HG03469 (cell line): ENCODE measurements at regions not wholly inside any gene's neighbourhood (a gene's known extent, or its start where the extent isn't known, plus 50 kb on each side); places are given as distances from the start of the nearest gene placed in this dataset.
"Not testable (repeated sequence)": the region's sequence is repeated elsewhere in the genome, so short reads cannot be mapped to it uniquely, and the experiment has no call there.

ENCODE experiments used
- ATAC-seq: cut with Tn5 transposase; IDR thresholded peaks from one replicate; pipeline ENCODE4 v1.9.1; 2021; ENCODE audit warnings: mild to moderate bottlenecking, moderate library complexity, moderate number of reproducible peaks; ENCODE audit not compliant: unreplicated experiment

DNA sequence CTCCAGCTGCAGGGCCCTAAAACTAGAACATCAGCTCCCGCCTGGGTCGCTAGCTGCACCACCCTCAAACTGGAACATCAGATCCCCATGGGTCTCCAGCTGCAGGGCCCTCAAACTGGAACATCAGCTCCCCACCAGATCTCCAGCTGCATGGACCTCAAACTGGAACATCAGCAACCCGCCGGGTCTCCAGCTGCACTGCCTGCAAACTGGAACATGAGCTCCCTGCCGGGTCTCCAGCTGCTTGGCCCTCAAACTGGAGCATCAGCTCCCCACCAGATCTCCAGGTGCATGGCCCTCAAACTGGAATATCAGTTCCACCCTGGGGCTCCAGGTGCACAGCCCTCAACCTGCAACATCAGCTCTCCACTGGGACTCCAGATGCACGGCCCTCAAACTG, 82.7 kb downstream of the TFRC start:
- not testable (repeated sequence) for ATAC-seq

DNA sequence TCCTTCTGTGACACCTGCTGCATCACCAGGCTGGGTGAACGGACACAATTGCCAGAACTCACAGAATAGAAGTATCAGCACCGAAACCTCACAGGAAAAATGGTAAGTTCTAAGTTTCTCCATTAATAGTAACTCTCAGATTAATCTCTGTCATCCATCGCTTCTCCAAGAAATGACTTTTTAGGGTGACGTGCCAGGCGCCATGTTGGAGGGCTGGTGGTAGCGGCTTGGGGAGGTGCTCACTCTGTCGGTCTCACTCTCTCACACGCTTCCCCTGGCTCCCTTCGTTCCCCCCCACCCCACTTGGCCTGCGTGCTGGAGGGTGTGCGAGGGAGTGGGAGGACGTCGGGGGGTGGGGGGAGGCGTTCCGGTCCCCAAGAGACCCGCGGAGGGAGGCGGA, 85.6 kb downstream of the TFRC start:
- not testable (repeated sequence) for ATAC-seq

DNA sequence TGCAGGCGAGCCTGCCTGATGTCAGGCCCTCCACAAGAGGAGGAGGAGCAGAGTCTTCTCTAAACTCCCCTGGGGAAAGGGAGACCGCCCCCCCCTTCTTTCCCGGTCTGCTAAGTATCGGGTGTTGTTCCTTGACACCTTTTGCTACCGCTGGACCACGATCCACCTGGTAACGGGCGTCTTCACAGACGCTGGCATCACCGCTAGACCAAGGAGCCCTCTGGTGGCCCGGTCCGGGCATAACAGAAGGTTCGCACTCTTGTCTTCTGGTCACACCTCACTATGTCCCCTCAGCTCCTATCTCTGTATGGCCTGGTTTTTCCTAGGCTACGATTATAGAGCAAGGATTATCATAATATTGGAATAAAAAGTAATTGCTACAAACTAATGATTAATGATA, 86.0 kb upstream of the TNK2 start:
- ATAC-seq = not testable (repeated sequence)

GRCh38 chr3:195993671-195994070, 85.3 kb upstream of the TNK2 start:
- not testable (repeated sequence) for ATAC-seq

DNA sequence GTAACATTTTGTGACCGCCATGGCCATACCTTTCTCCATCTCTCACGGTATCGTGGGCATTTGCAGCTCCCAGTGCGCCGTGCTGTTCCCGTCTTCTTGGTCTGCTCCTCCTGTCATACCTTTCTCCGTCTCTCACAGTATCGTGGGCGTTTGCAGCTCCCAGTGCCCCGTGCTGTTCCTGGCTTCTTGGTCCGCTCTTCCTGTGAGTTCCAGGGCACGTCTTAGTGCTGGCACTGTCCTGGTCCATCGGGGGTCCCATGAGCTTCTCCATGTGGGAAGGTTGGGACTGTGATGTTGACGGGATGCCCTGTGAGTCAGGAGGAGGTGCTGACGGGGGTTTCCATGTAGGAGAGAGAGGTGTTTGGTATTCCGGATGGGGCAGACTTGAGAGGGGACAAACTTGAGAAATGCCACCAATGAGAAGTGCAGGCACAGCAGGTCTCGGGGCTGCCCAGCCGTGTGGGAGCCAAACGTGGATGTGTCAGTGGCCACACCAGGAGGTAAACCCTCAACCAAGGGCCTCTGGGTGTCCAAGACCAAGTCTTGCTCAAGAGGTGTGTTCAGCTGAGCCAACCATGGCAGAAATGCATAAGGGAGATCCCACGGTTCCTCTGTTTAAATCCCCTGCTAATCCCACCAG, 84.7 kb upstream of the TNK2 start:
- not testable (repeated sequence) for ATAC-seq

- not testable (repeated sequence) for ATAC-seq
Measured at GRCh38 chr3:195991986-195992385, 83.6 kb upstream of the TNK2 start.

GRCh38 chr3:195991243-195991642, 82.9 kb upstream of the TNK2 start:
- ATAC-seq = not testable (repeated sequence)

DNA sequence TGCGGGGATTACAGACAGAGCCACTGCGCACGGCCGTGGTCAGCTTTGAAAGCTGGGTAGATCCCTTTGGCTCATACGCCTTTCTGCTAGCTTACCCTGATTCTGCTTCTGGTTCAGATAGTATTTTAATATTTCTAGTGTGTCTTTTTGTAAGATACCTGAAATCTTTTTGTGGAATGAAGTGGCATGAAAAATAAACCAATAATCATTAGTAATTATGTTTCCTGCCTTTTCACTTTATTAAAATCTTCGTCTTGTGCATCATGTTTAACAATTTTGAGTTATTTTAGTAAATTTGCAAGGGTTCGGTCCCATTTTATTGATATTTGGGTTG, 82.5 kb upstream of the TNK2 start:
- ATAC-seq = not testable (repeated sequence)

GRCh38 chr3:195989921-195990840, 81.8 kb upstream of the TNK2 start:
- ATAC-seq = peak; percentile 75

DNA sequence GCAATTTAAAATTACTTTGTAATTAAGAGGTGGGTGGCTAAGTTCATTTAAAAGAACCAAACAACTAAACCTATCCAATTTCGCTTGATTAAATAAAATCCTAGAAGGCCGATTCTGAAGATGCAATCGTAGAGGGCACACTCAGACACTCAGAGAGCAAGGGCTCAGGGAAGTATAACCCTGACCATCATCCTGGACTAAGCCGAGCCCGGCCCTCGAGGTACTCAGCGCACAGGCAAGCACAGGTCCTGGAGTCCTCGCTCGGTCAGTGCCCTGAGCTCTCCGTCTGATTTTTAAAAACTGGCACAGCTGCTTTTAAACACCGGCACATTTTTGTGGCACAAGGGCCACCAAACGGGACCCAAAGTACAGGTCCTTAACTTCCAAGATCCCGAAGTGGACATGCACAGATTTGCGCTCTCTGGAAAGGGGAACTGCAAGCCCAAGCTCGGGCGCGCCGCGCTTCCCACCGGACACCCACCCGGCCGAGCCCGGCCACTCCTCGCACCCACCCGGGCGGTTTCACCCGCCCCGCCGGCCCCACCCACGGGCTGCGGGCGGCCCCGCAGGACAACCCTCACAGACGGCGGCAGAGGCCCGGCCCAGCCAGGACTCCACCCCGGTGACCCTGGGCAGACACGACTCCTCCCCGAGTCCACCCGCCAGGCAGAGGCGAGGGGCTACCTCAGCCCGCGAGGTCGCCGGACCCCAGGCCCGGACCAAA, 81.0 kb upstream of the TNK2 start:
- ATAC-seq = peak; percentile 20

DNA sequence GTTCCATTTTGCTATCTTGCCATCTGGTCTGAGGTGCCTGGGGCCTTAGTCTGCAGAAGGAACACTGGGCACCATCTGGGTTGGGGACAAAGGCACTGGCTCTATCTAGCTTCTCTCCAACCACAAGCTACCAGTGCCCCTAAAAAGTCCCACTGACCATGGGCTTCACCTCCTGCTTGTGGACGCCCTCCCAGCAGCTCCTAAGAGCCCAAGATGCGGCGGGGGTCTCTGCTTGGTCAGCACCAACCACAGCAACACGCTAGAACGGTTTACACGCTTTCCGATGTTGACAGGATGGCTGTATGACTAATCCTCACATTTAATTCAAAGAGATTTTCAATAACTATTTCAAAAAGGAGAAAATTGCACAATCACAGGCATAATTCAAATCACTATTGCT, 80.4 kb upstream of the TNK2 start:
- ATAC-seq = not testable (repeated sequence)

DNA sequence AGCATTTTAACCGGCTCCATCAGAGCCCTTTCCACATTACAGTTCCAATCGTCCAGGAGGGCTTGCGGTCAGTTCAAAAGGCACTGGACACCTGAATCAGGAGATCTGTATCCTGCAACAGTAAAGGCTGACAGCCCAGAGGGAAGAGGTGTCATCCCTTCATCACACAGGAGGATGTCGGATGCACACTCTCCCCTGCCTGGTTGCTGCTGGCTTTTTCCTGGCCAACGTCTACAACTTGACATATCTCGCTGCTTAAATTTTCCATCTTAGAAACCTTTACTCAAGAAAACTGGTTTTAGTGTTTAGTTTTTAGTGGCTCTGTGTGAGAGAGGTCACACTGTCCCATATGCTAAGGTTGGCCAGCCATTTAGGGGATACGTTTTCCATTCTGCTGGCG, 78.7 kb upstream of the TNK2 start:
- ATAC-seq = not testable (repeated sequence)

DNA sequence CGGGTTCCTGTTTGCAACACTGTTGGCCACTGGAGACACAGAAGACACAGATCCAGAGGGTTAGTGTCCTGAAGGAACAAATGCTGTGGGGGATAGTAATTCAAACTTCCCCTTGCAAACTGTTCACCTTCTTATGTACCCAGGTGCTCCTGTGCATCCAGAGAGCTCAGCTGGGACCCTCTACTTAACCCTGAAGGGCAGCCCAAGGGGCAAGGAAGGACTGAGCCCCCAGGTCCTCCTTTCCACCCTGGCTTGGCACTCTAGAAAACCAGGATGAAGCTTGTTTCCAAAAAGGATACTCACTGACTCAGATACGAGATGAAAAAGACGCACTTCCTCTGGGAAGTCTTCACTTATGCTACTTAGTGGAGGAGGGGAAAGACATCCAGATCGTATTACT, 78.2 kb upstream of the TNK2 start:
- ATAC-seq = not testable (repeated sequence)

GRCh38 chr3:195985348-195985920, 77.1 kb upstream of the TNK2 start:
- not testable (repeated sequence) for ATAC-seq

GRCh38 chr3:195984392-195985030, 76.2 kb upstream of the TNK2 start:
- ATAC-seq = not testable (repeated sequence)

- ATAC-seq = not testable (repeated sequence)
Measured at GRCh38 chr3:195983880-195984279, 75.5 kb upstream of the TNK2 start.

DNA sequence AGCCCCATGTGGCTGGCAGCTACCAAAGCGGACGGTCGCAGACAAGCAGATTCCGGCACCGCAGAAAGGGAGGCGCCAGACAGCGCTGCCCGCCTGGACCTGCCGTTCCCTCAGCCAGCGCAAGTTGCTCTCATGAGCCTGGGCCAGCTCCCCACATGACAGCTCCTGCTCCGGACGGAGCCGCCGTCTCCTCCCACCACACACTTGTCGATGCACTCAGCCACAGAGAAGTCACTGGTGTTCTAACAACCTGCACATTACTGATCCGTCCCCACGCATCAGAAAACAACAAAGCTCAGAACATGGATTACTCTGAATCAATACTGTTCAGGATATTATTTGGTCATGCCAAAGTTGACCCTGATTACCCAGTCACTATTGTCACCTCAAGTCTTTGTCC, 74.4 kb upstream of the TNK2 start:
- not testable (repeated sequence) for ATAC-seq

DNA sequence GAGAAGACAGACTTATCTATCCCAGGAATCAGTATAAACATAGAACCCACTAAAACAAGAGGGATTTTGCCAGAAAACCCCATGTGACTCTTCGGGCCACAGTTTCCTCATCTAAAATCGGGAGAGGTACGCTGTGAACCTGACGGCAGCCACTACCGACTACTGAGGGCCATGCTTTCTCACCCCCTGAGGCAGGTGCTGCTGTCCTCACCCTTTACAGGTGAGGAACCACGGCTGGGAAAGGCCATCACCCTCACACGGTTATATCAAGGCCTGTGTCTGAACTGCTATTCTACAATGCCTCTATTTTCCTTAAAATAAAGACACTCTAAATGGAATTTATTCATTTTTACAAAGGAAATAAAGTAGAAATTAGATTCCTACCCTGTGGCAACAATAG, 73.4 kb upstream of the TNK2 start:
- ATAC-seq = not testable (repeated sequence)

- ATAC-seq = not testable (repeated sequence)
Measured at GRCh38 chr3:195979877-195980276, 71.5 kb upstream of the TNK2 start.

DNA sequence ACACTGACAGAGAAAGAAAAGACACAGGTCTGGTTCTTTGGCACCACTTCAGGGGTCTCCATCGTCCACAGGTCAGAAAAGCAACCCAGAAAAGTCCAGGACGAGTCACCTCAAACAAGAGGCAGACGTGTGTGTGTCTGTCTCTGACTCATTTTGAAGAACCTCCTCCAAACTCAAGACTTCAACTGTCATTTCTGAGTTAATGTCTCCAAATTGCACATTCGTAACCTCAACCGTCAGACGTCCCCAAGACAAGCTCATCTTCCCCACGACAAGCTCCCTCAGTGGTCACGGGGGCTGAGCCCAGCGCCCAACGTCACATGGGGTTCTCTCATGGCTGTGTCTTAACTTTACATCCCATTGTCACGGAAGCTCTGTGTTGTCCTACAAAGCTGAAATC, 70.2 kb upstream of the TNK2 start:
- ATAC-seq = not testable (repeated sequence)

- ATAC-seq = not testable (repeated sequence)
Measured at GRCh38 chr3:195976876-195977275, 68.5 kb upstream of the TNK2 start.
